ENCODE measurements at regions not wholly inside any gene's neighbourhood (a gene's known extent, or its start where the extent isn't known, plus 50 kb on each side); places are given as distances from the start of the nearest gene placed in this dataset.

DNA sequence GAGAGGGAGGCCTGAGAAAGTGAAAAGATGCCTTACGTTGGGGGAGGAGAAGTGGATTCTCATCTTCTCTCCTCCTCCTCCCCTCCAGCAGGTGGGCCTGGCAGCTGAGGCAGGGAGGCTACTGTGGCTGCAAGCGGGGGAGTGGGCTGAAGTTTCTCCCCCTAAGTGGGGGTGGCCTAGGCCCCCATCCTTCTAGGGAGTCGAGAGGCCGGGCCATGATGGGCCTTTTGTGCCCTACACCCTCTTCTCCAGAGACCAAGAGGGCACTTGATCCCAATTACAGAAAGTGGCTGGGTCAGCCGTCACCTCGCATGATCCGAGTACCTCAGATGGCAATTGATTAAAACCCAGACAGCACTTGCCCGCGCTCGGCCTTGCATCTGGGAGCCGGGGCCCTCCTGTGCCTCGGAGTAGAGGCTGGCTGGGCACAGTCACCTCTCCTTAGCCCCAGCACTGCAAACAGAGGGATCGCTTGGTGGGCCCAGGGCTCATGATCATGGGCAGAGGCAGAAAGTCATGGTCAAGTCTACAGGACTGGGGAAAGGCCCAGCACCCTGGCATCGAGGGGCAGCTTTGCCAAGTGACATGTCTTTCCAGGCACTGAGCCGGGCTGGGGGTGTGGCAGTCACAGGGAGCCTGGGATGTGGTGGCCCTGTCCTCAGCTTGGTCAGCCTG is 78.3 kb downstream of the IRX5 start:
- TF ChIP-seq, protein P1, sequence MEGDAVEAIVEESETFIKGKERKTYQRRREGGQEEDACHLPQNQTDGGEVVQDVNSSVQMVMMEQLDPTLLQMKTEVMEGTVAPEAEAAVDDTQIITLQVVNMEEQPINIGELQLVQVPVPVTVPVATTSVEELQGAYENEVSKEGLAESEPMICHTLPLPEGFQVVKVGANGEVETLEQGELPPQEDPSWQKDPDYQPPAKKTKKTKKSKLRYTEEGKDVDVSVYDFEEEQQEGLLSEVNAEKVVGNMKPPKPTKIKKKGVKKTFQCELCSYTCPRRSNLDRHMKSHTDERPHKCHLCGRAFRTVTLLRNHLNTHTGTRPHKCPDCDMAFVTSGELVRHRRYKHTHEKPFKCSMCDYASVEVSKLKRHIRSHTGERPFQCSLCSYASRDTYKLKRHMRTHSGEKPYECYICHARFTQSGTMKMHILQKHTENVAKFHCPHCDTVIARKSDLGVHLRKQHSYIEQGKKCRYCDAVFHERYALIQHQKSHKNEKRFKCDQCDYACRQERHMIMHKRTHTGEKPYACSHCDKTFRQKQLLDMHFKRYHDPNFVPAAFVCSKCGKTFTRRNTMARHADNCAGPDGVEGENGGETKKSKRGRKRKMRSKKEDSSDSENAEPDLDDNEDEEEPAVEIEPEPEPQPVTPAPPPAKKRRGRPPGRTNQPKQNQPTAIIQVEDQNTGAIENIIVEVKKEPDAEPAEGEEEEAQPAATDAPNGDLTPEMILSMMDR (IDR thresholded peaks at IDR 0.05; ENCODE audit: low read depth, low read length): no peak
- H3K4me3 ChIP-seq: no peak overlapping the region
- no peak overlapping the region for H3K27ac ChIP-seq
- H3K36me3 ChIP-seq: no peaks in the 10 kb centered on the region
- no peaks in the 10 kb centered on the region for H3K4me1 ChIP-seq (ENCODE audit: low read depth)
- no peaks in the 10 kb centered on the region for H3K27me3 ChIP-seq
- no peaks in the 10 kb centered on the region for H3K9me3 ChIP-seq (ENCODE audit: low read depth)
- DNase-seq (ENCODE audit: low read depth in 1 of 2, low spot score in 1 of 2): no peak

DNA sequence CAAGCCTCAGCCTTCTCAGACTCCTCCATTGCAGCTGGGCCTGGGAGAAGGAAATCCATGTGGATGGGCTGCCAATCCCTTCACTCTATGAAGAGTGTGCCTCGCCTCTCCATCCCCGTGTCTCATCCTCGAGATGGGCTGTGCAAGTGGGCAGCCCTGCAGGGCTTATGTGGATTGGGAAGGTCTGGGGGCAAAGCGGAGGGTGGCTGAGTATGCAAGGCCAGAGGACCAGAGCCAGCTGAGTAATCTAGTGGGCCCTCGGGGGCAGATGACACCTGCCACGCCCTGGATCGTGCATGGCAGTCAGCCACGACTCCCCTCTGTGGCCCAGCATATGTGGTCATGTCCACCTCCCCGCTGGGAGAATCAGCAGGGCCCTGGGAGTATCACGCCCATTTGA is 78.9 kb downstream of the IRX5 start:
- DNase-seq (ENCODE audit: low read depth in 1 of 2, low spot score in 1 of 2): no peak
- no peaks in the 10 kb centered on the region for H3K9me3 ChIP-seq (ENCODE audit: low read depth)
- no peaks in the 10 kb centered on the region for H3K27me3 ChIP-seq
- H3K4me3 ChIP-seq: no peak overlapping the region
- H3K36me3 ChIP-seq: no peaks in the 10 kb centered on the region
- TF ChIP-seq, protein P1 (IDR thresholded peaks at IDR 0.05; ENCODE audit: low read depth, low read length): no peak
- H3K27ac ChIP-seq: no peak overlapping the region
- H3K4me1 ChIP-seq (ENCODE audit: low read depth): no peaks in the 10 kb centered on the region

DNA sequence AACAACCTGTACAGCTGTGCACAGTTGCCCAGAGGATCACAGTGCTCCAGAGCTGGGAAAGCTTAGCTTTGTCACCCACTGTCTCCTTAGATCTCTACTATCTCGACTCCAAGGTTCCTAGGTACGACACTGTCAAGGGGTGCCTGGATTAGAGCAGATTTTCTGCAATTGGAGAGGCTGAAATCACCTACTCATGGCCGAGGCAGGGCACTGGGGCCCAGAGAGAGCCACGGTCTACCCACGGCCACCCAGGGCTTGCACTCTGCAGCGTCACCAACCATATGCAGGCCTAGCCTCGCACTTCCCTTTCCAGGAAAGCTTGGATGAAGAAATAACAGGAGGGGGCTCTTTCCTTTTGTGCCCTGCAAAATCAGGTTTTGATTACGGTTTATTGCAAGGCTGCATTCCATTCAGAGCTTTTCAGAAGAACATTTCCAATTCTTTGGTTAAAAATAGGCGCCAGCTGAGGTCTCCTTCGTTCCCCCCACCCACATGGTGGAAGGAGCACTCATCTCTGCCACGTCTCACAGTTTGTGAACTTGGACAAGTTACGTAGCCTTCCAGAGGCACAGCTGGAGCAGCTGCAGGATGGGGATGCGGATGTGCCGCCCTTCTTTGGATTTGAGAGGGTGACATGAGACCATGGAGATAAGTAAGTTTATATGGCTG is 80.0 kb downstream of the IRX5 start:
- H3K9me3 ChIP-seq (ENCODE audit: low read depth): no peaks in the 10 kb centered on the region
- TF ChIP-seq, protein P1 (IDR thresholded peaks at IDR 0.05; ENCODE audit: low read depth, low read length): no peak

DNA sequence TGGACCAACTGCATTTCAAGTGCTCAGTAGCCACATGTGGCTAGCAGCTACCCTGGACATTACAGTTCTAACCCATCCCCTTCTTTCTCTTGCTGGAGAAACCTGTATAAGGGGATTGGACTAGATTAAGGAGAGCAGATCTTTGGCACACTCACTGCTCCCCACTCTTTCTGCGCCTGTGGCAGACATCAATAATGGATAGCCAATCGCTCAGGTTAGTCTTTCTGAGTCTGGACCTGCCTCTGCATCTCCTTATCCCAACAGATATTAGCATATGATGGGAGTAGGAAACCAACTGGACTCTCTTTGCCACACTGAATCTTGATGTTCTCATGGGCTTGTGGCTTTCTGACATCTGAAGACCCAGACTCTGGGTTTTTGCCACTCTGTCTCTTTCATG is 81.7 kb downstream of the IRX5 start:
- Histone ChIP-seq H3K27me3 (no peaks in the 10 kb centered on the region), H3K4me1 (ENCODE audit: low read depth) (no peaks in the 10 kb centered on the region), H3K4me3 (no peak overlapping the region), H3K27ac (no peak overlapping the region), H3K36me3 (no peaks in the 10 kb centered on the region), H3K9me3 (ENCODE audit: low read depth) (no peaks in the 10 kb centered on the region)
- no peak for DNase-seq (ENCODE audit: low read depth in 1 of 2, low spot score in 1 of 2)
- TF ChIP-seq, protein P1 (IDR thresholded peaks at IDR 0.05; ENCODE audit: low read depth, low read length): no peak

More for the DNA sequence above, 80.0 kb downstream of the IRX5 start:
- Histone ChIP-seq H3K4me1 (ENCODE audit: low read depth) (no peaks in the 10 kb centered on the region), H3K27ac (no peak overlapping the region), H3K27me3 (no peaks in the 10 kb centered on the region), H3K4me3 (no peak overlapping the region), H3K36me3 (no peaks in the 10 kb centered on the region)
- DNase-seq (ENCODE audit: low read depth in 1 of 2, low spot score in 1 of 2): no peak

DNA sequence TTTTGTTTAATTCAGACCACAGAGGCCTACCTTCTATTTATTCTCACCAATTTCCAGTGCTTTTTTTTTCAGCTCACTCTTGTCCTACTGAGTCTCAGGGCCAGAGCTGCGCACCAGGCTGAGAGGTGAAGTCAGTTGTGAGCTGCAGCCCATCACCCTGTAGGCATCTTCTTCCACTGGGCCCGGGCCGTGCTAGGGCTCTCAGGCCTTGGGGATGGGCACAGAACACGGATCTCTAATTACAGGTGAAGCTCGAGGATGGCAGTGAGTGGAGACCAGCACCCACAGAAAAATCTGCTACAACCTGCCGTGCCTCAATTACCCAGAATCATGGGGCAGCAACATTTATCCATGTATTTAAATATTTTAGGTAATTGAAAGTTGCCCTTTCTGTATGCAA is 82.1 kb downstream of the IRX5 start:
- no peaks in the 10 kb centered on the region for H3K4me1 ChIP-seq (ENCODE audit: low read depth)
- no peaks in the 10 kb centered on the region for H3K36me3 ChIP-seq
- no peak overlapping the region for H3K27ac ChIP-seq
- H3K4me3 ChIP-seq: no peak overlapping the region
- no peaks in the 10 kb centered on the region for H3K9me3 ChIP-seq (ENCODE audit: low read depth)
- no peaks in the 10 kb centered on the region for H3K27me3 ChIP-seq
- TF ChIP-seq, protein P1 (IDR thresholded peaks at IDR 0.05; ENCODE audit: low read depth, low read length): no peak
- no peak for DNase-seq (ENCODE audit: low read depth in 1 of 2, low spot score in 1 of 2)

Data from cardiac muscle cell (in vitro differentiated cells and primary cell).